ENCODE measurements at regions not wholly inside any gene's neighbourhood (a gene's known extent, or its start where the extent isn't known, plus 50 kb on each side); places are given as distances from the start of the nearest gene placed in this dataset.

DNA sequence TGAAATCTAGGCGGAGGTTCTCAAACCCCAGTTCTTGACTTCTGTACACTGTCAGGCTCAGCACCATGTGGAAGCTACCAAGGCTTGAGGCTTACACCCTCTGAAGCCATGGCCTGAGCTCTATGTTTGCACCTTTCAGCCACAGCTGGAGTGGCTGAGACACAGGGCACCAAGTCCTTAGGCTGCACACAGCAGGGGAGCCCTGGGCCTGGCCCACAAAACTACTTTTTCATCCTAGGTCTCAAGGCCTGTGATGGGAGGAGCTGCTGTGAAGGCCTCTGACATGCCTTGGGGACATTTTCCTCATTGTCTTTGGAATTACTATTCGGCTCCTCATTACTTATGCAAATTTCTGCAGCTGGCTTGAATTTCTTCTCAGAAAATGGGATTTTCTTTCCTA lies 503.2 kb upstream of the PCDH20 start:
- H3K4me3 Mint-ChIP-seq, result no peak overlapping the region
- ChIA-PET POLR2A (no interaction called here), CTCF (no interaction called here)
- H3K9me3 Mint-ChIP-seq, result peaks cover 35% of the 10 kb centered on the region
- no peak overlapping the region for H3K27ac Mint-ChIP-seq
- no peak for TF ChIP-seq FOXJ3 (CRISPR knock-in tag; IDR thresholded peaks at IDR 0.05; ENCODE audit: borderline replicate concordance)
- ATAC-seq (no peak), DNase-seq (ENCODE audit: low spot score) (no peak)
- H3K36me3 Mint-ChIP-seq, result peaks cover 20% of the 10 kb centered on the region
- peaks cover 12% of the 10 kb centered on the region for H3K4me1 Mint-ChIP-seq
- H3K27me3 Mint-ChIP-seq (ENCODE audit: low read depth), result no peaks in the 10 kb centered on the region; the same call in 1 of the 2 replicates

DNA sequence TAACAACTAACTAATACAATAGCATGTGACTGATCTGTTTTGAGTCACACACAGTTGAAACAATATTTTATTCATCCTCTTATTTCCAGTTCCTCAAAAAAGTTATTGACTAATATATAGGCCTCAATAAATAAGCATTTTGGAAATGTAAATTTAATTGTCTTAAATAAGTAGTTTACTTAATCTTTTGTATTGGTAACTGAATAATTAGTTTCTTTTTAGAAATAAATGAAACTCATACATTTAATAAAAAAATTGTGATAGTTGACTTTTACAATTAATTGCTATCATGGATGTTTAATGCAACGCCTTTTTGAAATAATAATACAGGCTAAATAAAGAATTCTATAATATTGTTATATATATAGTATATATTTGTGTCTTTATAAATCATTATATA lies 500.8 kb upstream of the PCDH20 start:
- peaks cover 8% of the 10 kb centered on the region for H3K4me1 Mint-ChIP-seq
- no peak overlapping the region for H3K4me3 Mint-ChIP-seq
- ATAC-seq (no peak), DNase-seq (ENCODE audit: low spot score) (no peak)
- H3K9me3 Mint-ChIP-seq, result peaks cover 16% of the 10 kb centered on the region
- TF ChIP-seq NR1H2 (CRISPR knock-in tag; IDR thresholded peaks at IDR 0.05), result no peak
- peaks cover 7% of the 10 kb centered on the region; the same call in 1 of the 2 replicates for H3K36me3 Mint-ChIP-seq
- no peaks in the 10 kb centered on the region for H3K27me3 Mint-ChIP-seq (ENCODE audit: low read depth)
- ChIA-PET CTCF (no interaction called here), POLR2A (no interaction called here)
- H3K27ac Mint-ChIP-seq, result no peak overlapping the region

DNA sequence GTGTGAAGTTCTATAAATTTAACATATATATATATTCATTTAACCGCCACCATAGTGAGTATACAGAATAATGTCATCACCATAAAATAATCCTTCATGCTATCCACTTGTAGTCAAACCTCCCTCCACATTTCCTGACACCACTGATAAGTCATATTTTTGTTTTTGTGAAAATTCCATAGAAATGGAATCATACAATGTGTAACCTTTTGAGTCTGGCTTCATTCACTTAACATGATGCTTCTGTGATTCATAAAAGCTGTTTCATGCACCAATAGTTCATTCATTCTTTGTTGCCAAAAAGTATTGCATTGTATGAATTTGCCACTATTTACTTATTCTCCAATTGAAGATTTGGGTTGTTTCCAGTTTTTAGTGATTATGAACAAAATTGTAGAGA lies 497.5 kb upstream of the PCDH20 start:
- Mint-ChIP-seq H3K27me3 (ENCODE audit: low read depth) (no peaks in the 10 kb centered on the region), H3K36me3 (peaks cover 3% of the 10 kb centered on the region), H3K27ac (no peak overlapping the region), H3K9me3 (peaks cover 12% of the 10 kb centered on the region), H3K4me1 (peaks cover 17% of the 10 kb centered on the region), H3K4me3 (no peak overlapping the region)
- ATAC-seq, result no peak
- TF ChIP-seq ZNF423 (CRISPR knock-in tag; IDR thresholded peaks at IDR 0.05) (no peak), ETV6 (CRISPR knock-in tag; IDR thresholded peaks at IDR 0.05) (no peak), MXD4 (CRISPR knock-in tag; IDR thresholded peaks at IDR 0.05; ENCODE audit: borderline replicate concordance) (no peak), TCF7 (CRISPR knock-in tag; IDR thresholded peaks at IDR 0.05; ENCODE audit: low read depth) (no peak), ZNF219 (CRISPR knock-in tag; IDR thresholded peaks at IDR 0.05; ENCODE audit: borderline replicate concordance) (no peak), ELF4 (CRISPR knock-in tag; IDR thresholded peaks at IDR 0.05; ENCODE audit: low read depth) (no peak), ZNF138 (CRISPR knock-in tag; conservative IDR thresholded peaks at IDR 0.05) (no peak), SMAD4 (CRISPR knock-in tag; IDR thresholded peaks at IDR 0.05) (no peak), SP1 (CRISPR knock-in tag; conservative IDR thresholded peaks at IDR 0.05) (no peak), SOX15 (CRISPR knock-in tag; IDR thresholded peaks at IDR 0.05) (no peak), FOXJ3 (CRISPR knock-in tag; IDR thresholded peaks at IDR 0.05; ENCODE audit: borderline replicate concordance) (no peak), JAZF1 (CRISPR knock-in tag; IDR thresholded peaks at IDR 0.05) (no peak)
- TF ChIP-seq, protein P1, sequence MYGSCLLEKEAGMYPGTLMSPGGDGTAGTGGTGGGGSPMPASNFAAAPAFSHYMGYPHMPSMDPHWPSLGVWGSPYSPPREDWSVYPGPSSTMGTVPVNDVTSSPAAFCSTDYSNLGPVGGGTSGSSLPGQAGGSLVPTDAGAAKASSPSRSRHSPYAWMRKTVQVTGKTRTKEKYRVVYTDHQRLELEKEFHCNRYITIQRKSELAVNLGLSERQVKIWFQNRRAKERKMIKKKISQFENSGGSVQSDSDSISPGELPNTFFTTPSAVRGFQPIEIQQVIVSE (CRISPR knock-in tag; IDR thresholded peaks at IDR 0.05; ENCODE audit: borderline replicate concordance), result no peak
- TF ChIP-seq, protein P2, sequence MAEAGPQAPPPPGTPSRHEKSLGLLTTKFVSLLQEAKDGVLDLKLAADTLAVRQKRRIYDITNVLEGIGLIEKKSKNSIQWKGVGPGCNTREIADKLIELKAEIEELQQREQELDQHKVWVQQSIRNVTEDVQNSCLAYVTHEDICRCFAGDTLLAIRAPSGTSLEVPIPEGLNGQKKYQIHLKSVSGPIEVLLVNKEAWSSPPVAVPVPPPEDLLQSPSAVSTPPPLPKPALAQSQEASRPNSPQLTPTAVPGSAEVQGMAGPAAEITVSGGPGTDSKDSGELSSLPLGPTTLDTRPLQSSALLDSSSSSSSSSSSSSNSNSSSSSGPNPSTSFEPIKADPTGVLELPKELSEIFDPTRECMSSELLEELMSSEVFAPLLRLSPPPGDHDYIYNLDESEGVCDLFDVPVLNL (CRISPR knock-in tag; IDR thresholded peaks at IDR 0.05; ENCODE audit: borderline replicate concordance, low read depth), result no peak
- TF ChIP-seq, protein P3, sequence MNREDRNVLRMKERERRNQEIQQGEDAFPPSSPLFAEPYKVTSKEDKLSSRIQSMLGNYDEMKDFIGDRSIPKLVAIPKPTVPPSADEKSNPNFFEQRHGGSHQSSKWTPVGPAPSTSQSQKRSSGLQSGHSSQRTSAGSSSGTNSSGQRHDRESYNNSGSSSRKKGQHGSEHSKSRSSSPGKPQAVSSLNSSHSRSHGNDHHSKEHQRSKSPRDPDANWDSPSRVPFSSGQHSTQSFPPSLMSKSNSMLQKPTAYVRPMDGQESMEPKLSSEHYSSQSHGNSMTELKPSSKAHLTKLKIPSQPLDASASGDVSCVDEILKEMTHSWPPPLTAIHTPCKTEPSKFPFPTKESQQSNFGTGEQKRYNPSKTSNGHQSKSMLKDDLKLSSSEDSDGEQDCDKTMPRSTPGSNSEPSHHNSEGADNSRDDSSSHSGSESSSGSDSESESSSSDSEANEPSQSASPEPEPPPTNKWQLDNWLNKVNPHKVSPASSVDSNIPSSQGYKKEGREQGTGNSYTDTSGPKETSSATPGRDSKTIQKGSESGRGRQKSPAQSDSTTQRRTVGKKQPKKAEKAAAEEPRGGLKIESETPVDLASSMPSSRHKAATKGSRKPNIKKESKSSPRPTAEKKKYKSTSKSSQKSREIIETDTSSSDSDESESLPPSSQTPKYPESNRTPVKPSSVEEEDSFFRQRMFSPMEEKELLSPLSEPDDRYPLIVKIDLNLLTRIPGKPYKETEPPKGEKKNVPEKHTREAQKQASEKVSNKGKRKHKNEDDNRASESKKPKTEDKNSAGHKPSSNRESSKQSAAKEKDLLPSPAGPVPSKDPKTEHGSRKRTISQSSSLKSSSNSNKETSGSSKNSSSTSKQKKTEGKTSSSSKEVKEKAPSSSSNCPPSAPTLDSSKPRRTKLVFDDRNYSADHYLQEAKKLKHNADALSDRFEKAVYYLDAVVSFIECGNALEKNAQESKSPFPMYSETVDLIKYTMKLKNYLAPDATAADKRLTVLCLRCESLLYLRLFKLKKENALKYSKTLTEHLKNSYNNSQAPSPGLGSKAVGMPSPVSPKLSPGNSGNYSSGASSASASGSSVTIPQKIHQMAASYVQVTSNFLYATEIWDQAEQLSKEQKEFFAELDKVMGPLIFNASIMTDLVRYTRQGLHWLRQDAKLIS (CRISPR knock-in tag; IDR thresholded peaks at IDR 0.05; ENCODE audit: borderline replicate concordance), result no peak
- TF ChIP-seq, protein P4, sequence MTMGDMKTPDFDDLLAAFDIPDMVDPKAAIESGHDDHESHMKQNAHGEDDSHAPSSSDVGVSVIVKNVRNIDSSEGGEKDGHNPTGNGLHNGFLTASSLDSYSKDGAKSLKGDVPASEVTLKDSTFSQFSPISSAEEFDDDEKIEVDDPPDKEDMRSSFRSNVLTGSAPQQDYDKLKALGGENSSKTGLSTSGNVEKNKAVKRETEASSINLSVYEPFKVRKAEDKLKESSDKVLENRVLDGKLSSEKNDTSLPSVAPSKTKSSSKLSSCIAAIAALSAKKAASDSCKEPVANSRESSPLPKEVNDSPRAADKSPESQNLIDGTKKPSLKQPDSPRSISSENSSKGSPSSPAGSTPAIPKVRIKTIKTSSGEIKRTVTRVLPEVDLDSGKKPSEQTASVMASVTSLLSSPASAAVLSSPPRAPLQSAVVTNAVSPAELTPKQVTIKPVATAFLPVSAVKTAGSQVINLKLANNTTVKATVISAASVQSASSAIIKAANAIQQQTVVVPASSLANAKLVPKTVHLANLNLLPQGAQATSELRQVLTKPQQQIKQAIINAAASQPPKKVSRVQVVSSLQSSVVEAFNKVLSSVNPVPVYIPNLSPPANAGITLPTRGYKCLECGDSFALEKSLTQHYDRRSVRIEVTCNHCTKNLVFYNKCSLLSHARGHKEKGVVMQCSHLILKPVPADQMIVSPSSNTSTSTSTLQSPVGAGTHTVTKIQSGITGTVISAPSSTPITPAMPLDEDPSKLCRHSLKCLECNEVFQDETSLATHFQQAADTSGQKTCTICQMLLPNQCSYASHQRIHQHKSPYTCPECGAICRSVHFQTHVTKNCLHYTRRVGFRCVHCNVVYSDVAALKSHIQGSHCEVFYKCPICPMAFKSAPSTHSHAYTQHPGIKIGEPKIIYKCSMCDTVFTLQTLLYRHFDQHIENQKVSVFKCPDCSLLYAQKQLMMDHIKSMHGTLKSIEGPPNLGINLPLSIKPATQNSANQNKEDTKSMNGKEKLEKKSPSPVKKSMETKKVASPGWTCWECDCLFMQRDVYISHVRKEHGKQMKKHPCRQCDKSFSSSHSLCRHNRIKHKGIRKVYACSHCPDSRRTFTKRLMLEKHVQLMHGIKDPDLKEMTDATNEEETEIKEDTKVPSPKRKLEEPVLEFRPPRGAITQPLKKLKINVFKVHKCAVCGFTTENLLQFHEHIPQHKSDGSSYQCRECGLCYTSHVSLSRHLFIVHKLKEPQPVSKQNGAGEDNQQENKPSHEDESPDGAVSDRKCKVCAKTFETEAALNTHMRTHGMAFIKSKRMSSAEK (CRISPR knock-in tag; IDR thresholded peaks at IDR 0.05; ENCODE audit: borderline replicate concordance), result no peak
- ChIA-PET POLR2A (no interaction called here), CTCF (no interaction called here)
- DNase-seq (ENCODE audit: low spot score), result no peak
